ENCODE measurements at regions not wholly inside any gene's neighbourhood (a gene's known extent, or its start where the extent isn't known, plus 50 kb on each side); places are given as distances from the start of the nearest gene placed in this dataset.
"Not testable (repeated sequence)": the region's sequence is repeated elsewhere in the genome, so short reads cannot be mapped to it uniquely, and the experiment has no call there.

DNA sequence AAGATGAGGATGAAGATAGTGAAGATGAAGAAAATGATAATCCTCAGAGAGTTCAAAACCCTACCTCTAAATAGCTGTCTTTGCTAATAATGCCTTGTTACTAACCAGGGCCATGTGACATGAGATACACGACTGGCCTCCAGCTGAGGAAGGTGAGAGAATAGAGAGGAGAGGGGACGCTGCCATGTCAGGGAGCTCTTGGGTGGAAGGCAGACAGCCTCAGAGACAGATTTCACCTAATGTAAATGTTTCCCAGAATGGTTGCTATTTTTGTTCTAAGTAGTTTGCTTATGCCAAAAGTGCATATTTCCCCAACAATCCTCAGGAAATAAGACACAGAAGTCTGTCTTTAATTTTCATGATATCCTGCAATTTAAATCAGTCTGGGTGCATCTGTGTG is 138.4 kb downstream of the ELOVL4 start:
- no peak for DNase-seq

GRCh38 chr6:79806661-79807060 is 140.7 kb downstream of the ELOVL4 start:
- not testable (repeated sequence) for DNase-seq

GRCh38 chr6:79804732-79805131 is 142.6 kb downstream of the ELOVL4 start:
- no peak for DNase-seq

GRCh38 chr6:79803917-79804316 is 143.4 kb downstream of the ELOVL4 start:
- DNase-seq = no peak

- DNase-seq = no peak
Measured at GRCh38 chr6:79802657-79803300, 144.6 kb downstream of the ELOVL4 start.

- DNase-seq = no peak
Measured at GRCh38 chr6:79801362-79801761, 146.0 kb downstream of the ELOVL4 start.

GRCh38 chr6:79798841-79799240 is 148.5 kb downstream of the ELOVL4 start:
- DNase-seq = no peak

DNA sequence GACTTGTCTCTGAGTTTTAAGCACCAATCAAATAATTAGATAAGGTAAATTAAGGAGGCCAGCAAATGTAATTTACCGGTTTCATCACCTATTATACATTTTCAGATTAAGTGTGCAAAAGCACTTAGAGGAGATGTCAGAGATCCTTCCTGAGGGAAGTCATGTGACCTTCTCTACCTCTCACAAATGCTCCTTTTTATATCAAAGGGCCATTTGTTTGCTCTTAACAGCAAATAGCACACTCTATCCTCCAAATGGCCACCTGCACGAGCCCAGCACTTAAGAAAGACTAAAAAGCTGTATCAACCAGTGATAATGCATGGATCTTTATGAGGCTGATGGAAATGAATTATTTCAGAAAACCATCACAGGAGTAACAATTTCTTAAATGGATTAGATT is 149.4 kb downstream of the ELOVL4 start:
- no peak for DNase-seq

DNA sequence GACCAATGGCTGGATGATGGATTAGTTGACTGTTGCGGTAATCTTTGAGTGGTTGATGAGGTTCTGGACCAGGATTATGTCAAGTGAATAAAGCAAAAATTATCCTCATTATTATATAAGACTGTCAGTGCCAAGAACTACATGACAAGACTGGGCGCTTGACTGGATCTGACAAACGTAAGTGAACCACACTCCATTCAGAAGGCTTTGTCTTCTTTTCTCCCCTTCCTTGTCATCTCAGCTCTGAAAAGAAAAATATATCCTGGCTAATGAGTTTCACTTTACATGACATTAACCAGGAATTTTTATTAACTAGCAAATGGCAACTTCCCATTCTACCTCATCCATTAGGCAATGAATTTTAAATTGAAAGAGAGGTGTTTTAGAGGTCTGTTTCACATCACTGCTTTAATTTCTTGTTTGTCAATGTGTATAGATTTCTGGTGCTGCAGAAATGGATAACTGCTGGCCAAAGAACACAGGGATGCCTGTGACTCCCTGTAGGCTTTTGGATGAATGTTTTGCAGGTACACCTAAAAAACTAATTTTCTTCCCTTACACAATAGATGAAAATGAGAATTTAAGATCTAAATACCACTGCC is 150.1 kb downstream of the ELOVL4 start:
- DNase-seq = no peak

GRCh38 chr6:79796197-79796596 is 151.2 kb downstream of the ELOVL4 start:
- no peak for DNase-seq

DNA sequence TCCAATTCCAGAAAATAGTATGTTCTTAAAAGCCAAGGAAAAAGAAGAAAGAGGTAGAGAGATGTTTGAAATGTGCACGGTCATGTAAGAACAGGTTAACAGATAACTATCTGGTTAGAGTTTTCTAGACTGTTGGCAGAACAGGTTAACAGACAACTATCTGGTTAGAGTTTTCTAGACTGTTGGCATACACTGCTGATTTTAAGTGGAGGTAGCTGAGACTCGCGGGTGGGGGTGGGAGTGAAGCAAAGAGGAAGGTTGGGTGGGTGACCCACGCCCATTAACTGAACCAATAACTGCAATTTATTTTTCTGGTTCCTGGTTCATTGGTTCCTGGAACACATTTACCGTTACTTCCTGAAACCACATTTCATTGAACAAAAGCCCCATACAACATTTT is 157.5 kb downstream of the ELOVL4 start:
- DNase-seq = no peak

- DNase-seq = no peak
Measured at GRCh38 chr6:79788756-79789155, 157.6 kb downstream of the SH3BGRL2 start.

GRCh38 chr6:79787626-79788025 is 156.5 kb downstream of the SH3BGRL2 start:
- DNase-seq = no peak

GRCh38 chr6:79784395-79784753 is 153.2 kb downstream of the SH3BGRL2 start:
- DNase-seq = no peak

DNA sequence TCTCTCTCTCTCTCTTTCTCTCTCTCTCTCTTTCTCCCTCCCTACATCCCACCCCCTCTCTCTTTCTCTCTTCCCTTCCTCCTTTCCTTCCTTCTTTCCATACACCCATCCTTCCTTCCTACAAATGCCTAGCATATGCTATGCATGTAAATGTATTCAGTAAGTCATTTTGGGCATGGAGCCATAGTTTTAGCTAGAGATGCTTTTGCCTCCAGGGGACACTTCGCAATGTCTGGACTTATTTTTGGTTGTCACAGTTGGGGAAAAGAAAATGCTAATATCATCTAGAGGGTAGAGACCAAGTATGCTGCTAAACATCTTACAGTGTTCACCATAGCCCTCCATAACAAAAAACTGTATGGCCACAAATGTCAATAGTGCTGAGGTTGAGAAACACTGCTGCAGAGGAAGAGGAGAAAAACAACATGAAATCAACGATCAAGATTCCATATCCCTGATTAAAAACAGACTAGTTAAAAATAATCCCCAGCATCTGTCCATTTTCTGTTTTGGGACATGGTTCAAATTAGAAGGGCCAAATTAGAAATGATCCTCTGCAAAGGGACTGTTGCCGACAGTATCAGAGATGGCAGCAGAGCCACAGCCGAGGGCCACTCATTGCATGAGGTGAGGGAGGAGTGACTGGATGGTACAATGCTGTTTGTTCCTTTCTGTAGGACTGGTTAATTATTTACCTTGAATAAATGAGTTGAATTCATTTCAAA is 152.7 kb downstream of the SH3BGRL2 start:
- no peak for DNase-seq

DNA sequence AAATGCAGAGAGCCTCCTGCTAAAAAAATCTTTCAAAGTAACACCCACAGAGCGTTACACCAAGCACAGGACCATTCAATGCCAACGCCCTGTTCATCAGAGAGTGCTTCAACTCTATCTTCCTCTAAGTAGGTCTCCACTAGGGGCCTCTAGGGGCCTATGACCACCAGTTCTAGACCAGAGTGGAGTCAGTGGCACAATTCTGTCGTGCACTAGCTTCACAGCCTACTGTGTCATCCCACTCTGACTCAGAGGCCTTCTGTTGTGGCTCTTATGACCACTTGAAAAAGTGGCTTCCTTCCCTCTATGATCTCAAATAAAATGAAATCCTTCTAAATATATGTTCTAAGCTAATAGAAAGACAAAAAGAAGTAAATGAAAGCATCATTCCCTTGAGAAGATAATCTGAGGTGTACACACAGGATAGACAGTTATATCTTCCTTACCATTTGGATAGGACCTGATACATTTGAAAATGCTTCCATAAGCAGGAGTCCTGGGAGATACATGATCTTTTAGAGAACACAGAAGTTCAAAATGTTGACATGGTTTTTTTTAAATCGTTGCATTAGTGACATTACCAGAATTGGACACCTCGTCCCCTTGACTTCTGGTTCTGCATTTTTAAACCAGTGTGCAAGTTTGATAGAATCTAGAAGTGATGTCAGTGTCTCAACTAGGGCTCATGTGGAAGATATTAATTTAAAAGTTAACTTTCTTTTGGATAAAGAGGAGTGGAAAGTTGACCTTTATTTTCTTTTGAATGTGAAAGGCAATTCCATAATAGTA is 151.9 kb downstream of the SH3BGRL2 start:
- DNase-seq = peak in 1 of 5 experiments; percentile 7

DNA sequence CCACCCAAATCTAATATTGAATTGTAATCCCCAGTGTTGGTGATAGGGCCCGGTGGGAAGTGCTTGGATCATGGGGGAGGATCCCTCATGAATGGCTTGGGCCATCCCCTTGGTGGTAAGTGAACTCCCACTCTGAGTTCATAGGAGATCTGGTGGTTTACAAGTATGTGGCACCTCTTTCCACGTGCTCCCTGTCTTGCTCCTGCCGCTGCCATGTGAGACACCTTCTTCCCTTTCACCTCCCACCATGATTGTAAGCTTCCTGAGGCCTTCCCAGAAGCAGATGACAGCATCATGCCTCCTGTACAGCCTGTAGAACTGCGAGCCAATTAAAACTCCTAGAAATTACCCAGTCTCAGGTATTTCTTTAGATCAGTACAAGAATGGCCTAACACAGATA is 150.8 kb downstream of the SH3BGRL2 start:
- no peak for DNase-seq

GRCh38 chr6:79780881-79781280 is 149.8 kb downstream of the SH3BGRL2 start:
- DNase-seq = no peak

DNA sequence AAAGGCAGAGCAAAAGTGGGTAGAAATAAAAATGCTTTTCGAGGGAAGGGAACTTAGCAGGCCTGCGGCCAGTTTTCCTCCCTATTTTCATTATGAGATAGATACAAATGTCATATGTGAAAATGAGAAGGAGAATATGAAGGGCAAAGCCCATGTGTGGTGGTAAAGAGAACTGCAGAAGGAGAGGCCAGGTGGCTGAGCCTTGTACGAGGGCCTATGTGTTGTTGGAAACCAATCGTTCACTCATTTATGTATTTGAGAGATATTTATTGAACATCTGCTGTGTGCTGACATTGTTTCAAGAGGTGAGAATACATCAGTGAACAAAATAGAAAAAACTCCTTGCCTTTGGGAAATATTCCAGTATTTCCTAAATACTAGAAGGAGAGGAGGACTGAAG is 147.7 kb downstream of the SH3BGRL2 start:
- DNase-seq = peak in 1 of 5 experiments; percentile 5

- DNase-seq = peak; percentile 63 to 79 (median 76)
Measured at GRCh38 chr6:79777713-79778579, 146.8 kb downstream of the SH3BGRL2 start.

GRCh38 chr6:79776076-79776475 is 144.9 kb downstream of the SH3BGRL2 start:
- DNase-seq = no peak

DNA sequence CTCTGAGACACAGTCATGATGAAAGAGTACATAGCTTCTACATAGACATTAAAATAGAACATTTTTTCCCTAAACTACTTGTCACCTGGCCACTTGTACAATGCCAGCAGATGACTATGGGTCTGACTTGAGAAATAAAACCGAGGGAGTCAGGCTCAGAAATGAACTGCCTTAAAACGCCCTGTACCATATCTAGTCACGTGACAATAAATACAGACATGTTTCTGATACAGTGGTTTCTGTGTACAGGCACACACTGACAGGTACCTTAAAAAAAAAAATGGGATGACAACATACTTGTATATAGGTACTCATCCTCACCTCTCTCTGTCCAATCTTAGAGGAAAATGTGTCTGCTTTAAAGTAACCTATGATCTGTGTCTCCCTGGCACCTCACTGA is 144.1 kb downstream of the SH3BGRL2 start:
- DNase-seq = no peak
